Globus pallidus (tissue), 1 donor: ENCODE measurements at regions not wholly inside any gene's neighbourhood (a gene's known extent, or its start where the extent isn't known, plus 50 kb on each side); places are given as distances from the start of the nearest gene placed in this dataset.
"Not testable (repeated sequence)": the region's sequence is repeated elsewhere in the genome, so short reads cannot be mapped to it uniquely, and the experiment has no call there.

Source experiments
- DNase-seq: peaks from one replicate; pipeline ENCODE4 v3.0.0-alpha.2; 2015; ENCODE audit warnings: low spot score

DNA sequence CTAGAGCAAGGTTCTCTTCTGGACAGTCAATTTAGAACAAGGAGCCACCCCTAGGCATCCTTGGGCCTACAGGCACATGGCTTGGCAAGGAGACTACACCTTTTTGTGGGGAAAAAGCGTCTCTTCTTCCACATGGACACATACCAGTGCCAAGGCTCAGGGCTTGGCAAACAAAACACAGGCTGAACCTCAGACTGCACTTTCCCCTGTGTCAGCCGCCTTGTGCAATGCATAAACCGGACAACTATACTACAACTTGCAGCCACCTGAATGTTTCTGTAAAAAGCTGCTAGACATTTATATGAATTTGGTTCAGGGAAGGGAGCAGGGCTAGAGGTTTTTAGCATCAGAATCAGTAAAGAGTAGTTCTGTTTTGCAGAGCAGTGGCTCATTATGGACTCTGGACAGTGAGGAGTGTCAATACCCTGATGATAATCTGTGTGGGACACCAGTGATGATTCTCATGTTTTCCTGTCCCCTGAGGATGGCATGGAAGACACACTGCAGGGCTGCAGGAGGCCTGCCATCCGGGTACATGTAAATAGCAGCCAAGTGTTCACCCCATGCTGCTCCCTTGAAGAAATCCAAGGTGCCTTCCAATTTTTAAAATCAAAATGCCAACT is 118.9 kb downstream of the GATA3 start:
- DNase-seq = no peak

- no peak for DNase-seq
These were observed 119.4 kb downstream of the GATA3 start for GRCh38 chr10:8173866-8174243.

DNA sequence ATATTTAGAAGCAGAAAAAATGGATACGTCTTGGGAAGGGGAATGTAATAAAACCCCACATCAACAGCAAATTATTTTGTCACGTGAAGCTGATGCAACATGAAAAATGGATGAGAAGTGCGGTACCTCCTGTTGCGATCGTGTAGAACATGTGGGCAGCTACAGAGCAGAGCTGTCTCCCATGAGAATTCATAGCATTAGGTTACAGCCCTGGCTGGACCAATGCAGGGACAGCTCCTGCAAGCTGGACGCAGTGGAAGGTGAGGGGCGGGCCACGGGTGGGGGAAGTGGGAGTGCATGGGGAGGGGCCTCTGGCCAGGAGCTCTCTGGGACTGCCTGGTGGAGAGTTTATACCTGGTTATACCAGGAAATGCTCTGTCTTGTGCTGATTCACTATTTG is 120.3 kb downstream of the GATA3 start:
- DNase-seq = no peak

- not testable (repeated sequence) for DNase-seq
These were observed 123.0 kb downstream of the GATA3 start for GRCh38 chr10:8177526-8177925.

GRCh38 chr10:8179773-8180172 is 125.3 kb downstream of the GATA3 start:
- DNase-seq = not testable (repeated sequence)

DNA sequence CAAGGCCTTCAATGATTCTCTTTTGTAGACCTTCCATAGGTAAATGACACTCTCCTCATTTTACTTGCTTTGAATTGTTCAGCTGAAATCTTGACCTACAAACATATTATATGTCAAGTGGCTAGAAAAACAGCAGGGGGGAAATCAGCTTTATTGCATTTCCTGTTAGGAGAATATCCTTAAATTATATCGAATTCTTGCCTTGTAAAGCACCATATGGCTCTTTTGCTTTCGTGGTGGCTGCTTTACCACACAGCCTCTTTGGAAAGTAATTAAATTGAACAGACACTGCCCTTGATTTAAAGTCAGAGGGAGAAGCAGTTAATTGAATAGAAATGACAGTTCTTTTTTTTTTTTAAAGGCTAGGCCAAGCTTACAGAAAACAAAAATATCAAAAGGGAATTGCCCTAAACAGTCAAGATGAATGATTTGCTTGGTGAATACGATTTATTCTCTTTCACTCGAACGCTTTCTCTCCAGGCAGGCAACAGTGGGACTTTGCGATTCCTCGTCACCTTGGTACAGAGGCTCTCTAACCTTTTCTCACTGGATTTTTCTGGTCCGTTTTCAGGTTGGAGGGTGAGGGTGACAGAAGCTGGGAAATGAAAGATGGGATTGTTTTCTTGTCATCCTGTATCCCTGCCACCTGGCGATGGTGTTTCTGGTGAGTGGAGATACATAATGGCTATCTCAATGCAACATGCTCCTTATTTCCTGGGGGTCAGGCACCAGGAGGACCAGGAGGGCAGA is 126.0 kb downstream of the GATA3 start:
- no peak for DNase-seq

DNA sequence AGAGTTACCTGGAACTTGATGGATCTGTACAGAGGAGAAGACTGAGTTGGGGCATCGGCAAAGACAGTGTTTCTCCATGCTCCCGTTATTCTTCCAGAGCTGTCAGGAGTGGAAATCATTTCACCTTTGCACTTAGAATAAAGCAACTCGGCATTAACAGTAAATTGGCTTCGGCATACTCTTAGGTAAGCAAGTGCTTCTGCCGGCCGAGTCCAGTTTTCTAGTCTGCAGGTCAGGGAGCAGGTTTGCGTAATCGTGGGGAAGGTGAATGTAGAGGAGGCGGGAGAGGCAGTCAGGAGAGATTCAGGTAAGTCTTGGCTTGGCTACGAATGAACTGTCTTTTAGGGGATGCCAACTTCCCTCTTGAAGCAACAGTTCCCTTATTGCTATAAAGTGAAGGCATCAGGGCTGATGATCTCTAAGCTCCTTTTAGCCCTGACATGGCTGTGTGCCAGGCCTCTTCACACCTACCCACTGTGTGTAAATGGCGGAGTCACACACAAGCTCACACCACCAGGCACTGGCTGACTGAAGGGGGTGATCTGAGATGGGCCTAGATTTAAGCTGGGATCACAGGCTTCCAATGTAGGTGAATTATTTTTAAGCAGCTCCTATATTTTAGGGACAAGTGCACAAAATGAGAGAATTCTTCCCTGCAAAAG is 127.1 kb downstream of the GATA3 start:
- no peak for DNase-seq

- no peak for DNase-seq
These were observed 128.3 kb downstream of the GATA3 start for GRCh38 chr10:8182806-8183205.

- no peak for DNase-seq
These were observed 128.8 kb downstream of the GATA3 start for GRCh38 chr10:8183241-8183704.

DNA sequence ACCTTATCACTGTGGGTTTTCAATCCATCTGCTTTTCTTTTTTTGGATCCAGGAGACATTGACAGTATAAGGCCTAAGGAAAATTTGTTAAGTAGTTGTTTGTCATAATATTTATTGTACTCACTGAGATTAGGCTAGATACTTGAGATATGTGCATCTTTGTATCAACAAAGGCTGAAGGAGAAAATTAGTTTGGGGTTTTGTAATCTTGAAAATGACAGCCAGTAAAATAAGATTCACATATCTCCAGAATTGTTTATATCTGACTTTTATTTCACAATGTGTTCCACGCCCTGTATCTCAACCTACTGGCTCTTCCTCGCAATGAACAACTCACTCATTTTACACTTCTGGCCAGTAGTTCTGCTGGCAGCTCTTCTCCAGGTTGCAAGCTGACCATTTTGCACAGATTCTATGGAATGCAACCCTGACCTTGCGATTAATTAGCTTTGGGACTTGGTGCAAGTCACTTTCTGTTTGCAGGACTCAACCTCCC is 132.7 kb downstream of the GATA3 start:
- no peak for DNase-seq

DNA sequence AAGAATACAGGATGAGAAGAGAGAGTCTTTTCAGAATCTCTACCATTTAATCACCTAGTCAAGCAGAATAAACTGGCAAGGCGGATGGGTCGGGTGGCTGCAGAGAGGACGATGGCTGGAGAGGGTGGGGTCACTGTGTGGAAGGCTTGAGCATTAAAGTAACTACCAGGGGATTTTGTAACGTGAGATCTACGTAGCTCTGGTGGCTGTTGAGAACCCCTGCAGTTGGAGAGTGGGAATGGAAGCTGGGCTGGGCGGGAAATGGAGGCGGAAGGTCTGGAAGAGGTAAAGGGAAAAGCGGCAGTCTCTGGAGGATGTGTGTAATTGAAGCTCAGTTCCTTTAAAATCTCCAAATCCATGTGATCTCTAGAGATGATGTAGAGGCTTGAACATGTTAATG is 135.0 kb downstream of the GATA3 start:
- no peak for DNase-seq

- DNase-seq = no peak
These were observed 137.8 kb downstream of the GATA3 start for GRCh38 chr10:8192301-8192700.

DNA sequence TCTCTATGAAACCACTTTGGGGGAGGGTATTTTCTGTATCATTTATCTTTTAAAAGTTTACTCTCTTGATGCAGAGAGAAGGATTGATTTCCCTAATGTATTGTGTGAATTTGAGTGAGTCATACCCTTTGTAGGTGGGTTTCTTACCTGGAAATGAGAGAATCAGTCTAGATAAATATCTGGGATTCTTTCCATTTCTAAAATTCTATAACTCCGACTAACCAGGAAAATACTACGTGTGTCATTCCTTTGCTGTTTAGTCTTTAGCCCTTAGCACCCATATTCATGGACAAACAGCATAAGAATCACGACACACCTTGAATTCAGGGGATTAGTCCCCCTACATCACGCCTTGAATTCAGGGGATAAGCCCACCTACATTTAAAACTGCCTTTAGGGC is 139.1 kb downstream of the GATA3 start:
- no peak for DNase-seq

- no peak for DNase-seq
These were observed 139.6 kb downstream of the GATA3 start for GRCh38 chr10:8194050-8194449.

- no peak for DNase-seq
These were observed 152.4 kb downstream of the GATA3 start for GRCh38 chr10:8206882-8207281.

GRCh38 chr10:8211631-8212030 is 157.1 kb downstream of the GATA3 start:
- no peak for DNase-seq

DNA sequence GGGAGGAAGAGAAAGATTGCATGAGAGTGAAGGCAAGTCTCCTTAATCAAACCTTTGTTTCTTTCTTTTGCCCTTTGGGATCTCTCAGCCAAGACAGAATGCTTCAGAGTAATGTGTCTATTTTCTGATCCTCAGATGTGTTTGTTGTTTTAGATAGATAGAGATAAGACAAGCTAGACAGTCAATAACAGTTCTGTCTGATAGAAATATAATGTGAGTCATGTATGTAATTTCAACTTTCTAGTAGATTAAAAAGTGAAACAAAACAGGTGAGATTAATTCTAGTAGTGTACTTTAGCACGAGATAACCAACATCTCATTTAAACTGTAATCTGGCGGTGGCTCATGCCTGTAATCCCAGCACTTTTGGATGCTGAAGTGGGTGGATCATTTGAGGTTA is 159.2 kb downstream of the GATA3 start:
- DNase-seq = no peak

GRCh38 chr10:8214587-8214986 is 160.1 kb downstream of the GATA3 start:
- DNase-seq = no peak

GRCh38 chr10:8216893-8217292 is 162.4 kb downstream of the GATA3 start:
- no peak for DNase-seq

DNA sequence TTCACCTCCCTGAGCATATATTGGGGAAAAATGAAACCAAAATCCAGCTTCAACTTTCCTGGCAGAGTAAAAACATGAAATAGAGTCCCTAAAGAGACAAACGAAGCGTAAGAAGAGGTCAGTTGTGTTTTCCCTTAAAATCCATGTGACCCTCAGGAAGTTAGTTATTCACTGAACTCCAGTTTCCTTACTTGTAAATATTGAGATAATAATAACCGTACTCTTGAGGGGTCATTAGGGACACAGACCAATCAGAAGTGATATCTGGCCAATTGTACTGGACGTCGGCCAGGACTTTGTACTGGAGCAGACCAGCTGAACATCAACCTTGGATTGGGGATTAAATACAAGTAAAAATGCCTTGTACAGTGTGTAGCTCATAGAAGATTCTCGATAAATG is 167.0 kb downstream of the GATA3 start:
- no peak for DNase-seq

DNA sequence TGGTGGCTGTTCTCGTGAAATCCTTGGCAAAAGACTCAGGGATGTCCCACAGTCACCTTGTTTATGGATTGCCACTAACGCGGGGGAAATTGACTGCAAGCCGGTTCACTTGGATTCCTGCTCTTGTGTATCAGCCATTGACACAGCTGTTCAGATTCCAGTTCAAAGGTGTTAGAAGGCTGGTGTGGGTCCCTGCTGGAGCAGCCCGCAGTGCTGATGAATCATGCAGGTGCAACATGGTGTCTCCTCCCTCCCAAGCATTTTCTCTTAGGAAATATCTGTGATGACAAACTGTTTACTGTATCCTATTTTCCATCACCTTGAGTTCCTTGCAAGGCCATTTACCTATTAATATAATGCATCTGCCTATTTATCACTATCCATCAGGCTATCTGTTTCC is 170.1 kb downstream of the GATA3 start:
- DNase-seq = no peak

DNA sequence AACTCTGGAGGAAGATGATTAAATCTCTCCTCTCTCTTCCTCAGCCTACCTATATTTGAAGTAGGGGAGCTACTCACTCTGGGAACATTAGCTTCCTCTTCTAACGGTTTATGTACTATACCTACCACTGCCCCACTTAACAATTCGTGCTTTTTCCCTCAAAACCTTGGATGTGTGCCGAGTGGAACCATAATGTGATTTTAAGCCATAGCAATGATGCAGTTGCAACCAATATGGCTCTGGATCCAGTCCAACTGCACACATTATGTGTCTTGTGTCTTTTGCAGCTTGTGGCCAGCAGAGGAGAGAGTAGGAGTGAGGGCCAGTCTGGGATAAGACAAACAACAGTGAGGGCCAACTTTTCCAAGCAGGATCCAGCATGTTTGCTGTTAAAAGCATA is 170.7 kb downstream of the GATA3 start:
- DNase-seq = no peak

DNA sequence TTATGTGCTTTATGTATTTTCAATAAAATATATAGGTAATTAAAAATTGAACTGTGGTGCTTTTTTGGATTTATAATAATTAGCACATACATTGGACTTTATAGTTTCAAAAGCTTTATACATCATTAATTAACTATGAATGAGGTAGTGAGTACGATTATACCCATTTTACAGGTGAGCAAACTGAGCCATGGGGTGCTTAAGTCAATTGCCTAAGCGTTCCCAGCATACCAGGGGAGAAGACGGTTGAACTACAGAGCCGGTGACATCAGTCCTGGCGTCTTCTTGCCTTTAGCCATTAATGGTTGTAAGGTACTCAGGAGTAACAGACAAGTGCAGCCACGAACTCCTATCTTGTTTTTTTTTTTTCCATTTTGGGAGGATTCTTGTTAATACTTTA is 172.8 kb downstream of the GATA3 start:
- DNase-seq = no peak
